Muscle layer of duodenum (tissue), 2 donors: ENCODE measurements at regions not wholly inside any gene's neighbourhood (a gene's known extent, or its start where the extent isn't known, plus 50 kb on each side); places are given as distances from the start of the nearest gene placed in this dataset.
"Not testable (repeated sequence)": the region's sequence is repeated elsewhere in the genome, so short reads cannot be mapped to it uniquely, and the experiment has no call there.

Source experiments
- H3K27ac ChIP-seq: one replicate; pipeline ENCODE4 v1.7.0; 2013; ENCODE audit warnings: mild to moderate bottlenecking, low read length
- H3K27me3 ChIP-seq: one replicate; pipeline ENCODE4 v1.7.0; 2013; ENCODE audit warnings: low read depth, mild to moderate bottlenecking, control low read depth, low read length
- H3K36me3 ChIP-seq, 2 donors: one replicate each; pipeline ENCODE4 v1.7.0; 2013; ENCODE audit warnings: low read length in 2 of 2, control low read depth in 1 of 2, mild to moderate bottlenecking in 1 of 2; ENCODE audit not compliant: insufficient read depth in 2 of 2, control insufficient read depth in 1 of 2
- H3K4me1 ChIP-seq, 2 donors: one replicate each; pipeline ENCODE4 v1.7.0; 2013; ENCODE audit warnings: low read length in 2 of 2, mild to moderate bottlenecking in 2 of 2, control low read depth in 1 of 2, moderate library complexity in 1 of 2; ENCODE audit not compliant: insufficient read depth in 2 of 2, control insufficient read depth in 1 of 2
- H3K4me3 ChIP-seq, 2 donors: one replicate each; pipeline ENCODE4 v1.7.0; 2013; ENCODE audit warnings: low read length in 2 of 2, low read depth in 1 of 2, mild to moderate bottlenecking in 1 of 2
- H3K9me3 ChIP-seq, 2 donors: one replicate each; pipeline ENCODE4 v1.7.0; 2013; ENCODE audit warnings: low read length in 2 of 2, control low read depth in 1 of 2, mild to moderate bottlenecking in 1 of 2; ENCODE audit not compliant: control insufficient read depth in 1 of 2
- donor health status: healthy.

GRCh38 chr2:149871091-149871885 lies 283.7 kb upstream of the MMADHC start:
- Histone ChIP-seq H3K9me3 (peaks cover 0 to 6% of the 10 kb centered on the region in 2 donors), H3K4me1 (no peaks in the 10 kb centered on the region), H3K27me3 (no peaks in the 10 kb centered on the region), H3K36me3 (no peaks in the 10 kb centered on the region), H3K4me3 (no peak overlapping the region), H3K27ac (no peak overlapping the region)

- Histone ChIP-seq H3K36me3 (no peaks in the 10 kb centered on the region), H3K27ac (no peak overlapping the region), H3K4me3 (no peak overlapping the region), H3K27me3 (no peaks in the 10 kb centered on the region), H3K4me1 (peaks cover 0 to 1% of the 10 kb centered on the region in 2 donors), H3K9me3 (peaks cover 0 to 6% of the 10 kb centered on the region in 2 donors)
These were observed 275.7 kb upstream of the MMADHC start for GRCh38 chr2:149863227-149863626.

DNA sequence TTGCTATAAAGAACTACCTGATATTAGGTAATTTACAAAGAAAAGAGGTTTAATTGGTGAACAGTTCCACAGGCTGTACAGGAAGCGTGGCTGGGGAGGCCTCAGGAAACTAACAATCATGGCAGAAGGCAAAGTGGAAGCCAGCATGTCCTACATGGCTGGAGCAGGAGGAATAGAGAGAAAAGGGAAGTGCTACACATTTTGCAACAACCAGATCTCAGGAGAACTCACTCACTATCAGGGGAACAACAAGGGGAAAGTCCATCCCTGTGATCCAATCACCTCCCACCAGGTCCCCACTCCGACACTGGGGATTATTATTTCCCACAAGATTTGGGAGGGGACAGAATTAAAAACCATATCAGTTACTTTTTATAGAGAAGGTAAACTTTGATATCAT lies 273.5 kb upstream of the MMADHC start:
- peaks cover 0 to 3% of the 10 kb centered on the region in 2 donors for H3K4me1 ChIP-seq
- H3K27ac ChIP-seq = no peak overlapping the region
- no peak overlapping the region for H3K4me3 ChIP-seq
- H3K36me3 ChIP-seq = no peaks in the 10 kb centered on the region
- peaks cover 0 to 6% of the 10 kb centered on the region in 2 donors for H3K9me3 ChIP-seq
- H3K27me3 ChIP-seq = no peaks in the 10 kb centered on the region

GRCh38 chr2:149860276-149860921 lies 272.8 kb upstream of the MMADHC start:
- Histone ChIP-seq H3K36me3 (no peaks in the 10 kb centered on the region), H3K27ac (no peak overlapping the region), H3K4me1 (peaks cover 0 to 3% of the 10 kb centered on the region in 2 donors), H3K27me3 (no peaks in the 10 kb centered on the region), H3K4me3 (no peak overlapping the region), H3K9me3 (peaks cover 0 to 6% of the 10 kb centered on the region in 2 donors)

DNA sequence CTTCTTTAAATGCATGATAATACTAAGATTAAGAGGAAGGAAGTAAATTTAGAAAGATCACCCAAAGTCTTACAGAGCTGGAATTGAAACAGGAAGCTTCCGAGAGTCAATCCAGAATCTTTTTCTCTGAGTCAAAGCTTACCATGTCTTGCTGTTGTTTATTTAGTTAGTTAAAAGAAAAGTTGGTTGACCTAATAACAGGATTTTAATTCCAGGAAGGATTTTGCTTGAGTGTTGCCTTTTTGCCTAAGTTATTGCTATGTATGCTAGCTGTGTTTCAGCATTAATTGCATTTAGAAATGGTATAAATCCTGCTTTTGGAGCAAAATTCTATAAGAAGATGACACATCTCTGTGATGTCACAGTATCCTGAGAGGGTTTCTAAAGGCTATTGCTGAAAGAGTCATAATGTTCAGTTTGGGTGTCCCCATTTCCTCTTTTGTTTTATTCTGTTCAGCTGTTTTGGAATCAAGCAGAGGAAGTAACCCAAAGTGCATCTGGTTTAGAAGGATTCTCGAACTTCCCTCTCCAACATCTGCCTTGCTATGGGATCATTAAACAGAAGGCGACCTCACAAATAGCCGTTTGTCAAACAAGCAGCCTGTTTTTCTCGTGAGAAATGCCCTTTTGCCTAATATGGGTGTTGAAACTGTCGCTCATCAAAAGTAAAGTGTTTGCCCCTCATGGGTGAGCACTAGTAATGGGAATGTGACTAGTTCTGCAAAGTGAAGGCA lies 271.5 kb upstream of the MMADHC start:
- H3K27me3 ChIP-seq = no peaks in the 10 kb centered on the region
- peaks cover 0 to 6% of the 10 kb centered on the region in 2 donors for H3K9me3 ChIP-seq
- H3K4me3 ChIP-seq = no peak overlapping the region
- H3K27ac ChIP-seq = peak overlapping the region; percentile 2
- H3K4me1 ChIP-seq = peaks cover 0 to 3% of the 10 kb centered on the region in 2 donors
- H3K36me3 ChIP-seq = no peaks in the 10 kb centered on the region

GRCh38 chr2:149858216-149858615 lies 270.6 kb upstream of the MMADHC start:
- H3K36me3 ChIP-seq = no peaks in the 10 kb centered on the region
- H3K4me3 ChIP-seq = no peak overlapping the region
- no peaks in the 10 kb centered on the region for H3K27me3 ChIP-seq
- no peak overlapping the region for H3K27ac ChIP-seq
- peaks cover 0 to 3% of the 10 kb centered on the region in 2 donors for H3K9me3 ChIP-seq
- H3K4me1 ChIP-seq = peaks cover 0 to 3% of the 10 kb centered on the region in 2 donors

DNA sequence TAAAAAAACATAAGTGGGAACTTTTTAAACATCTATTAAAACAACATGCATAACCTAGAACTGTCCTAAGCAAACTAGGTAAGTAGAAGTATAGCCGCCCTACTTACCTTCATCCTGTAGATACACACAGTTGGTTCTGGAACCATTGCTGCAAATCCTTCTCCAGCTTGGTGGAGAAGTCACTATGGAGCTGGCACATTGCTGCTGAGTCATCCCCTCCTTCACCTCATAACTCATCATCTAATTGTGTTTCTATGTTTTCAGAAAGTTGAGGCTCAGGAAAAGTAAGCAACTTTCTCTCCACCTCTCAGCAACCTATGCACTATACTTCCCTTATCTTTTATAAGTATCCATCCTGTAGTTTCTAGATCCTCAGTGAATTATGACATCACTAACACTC lies 269.8 kb upstream of the MMADHC start:
- no peaks in the 10 kb centered on the region for H3K36me3 ChIP-seq
- no peaks in the 10 kb centered on the region for H3K9me3 ChIP-seq
- H3K4me3 ChIP-seq = no peak overlapping the region
- peaks cover 0 to 3% of the 10 kb centered on the region in 2 donors for H3K4me1 ChIP-seq
- no peaks in the 10 kb centered on the region for H3K27me3 ChIP-seq
- H3K27ac ChIP-seq = no peak overlapping the region

DNA sequence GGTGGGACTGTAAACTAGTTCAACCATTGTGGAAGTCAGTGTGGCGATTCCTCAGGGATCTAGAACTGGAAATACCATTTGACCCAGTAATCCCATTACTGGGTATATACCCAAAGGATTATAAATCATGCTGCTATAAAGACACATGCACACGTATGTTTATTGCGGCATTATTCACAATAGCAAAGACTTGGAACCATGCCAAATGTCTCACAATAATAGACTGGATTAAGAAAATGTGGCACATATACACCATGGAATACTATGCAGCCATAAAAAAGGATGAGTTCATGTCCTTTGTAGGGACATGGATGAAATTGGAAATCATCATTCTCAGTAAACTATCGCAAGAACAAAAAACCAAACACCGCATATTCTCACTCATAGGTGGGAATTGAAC lies 268.3 kb upstream of the MMADHC start:
- not testable (repeated sequence) for H3K27me3 ChIP-seq, H3K36me3 ChIP-seq, H3K9me3 ChIP-seq, H3K4me3 ChIP-seq, H3K27ac ChIP-seq, H3K4me1 ChIP-seq

DNA sequence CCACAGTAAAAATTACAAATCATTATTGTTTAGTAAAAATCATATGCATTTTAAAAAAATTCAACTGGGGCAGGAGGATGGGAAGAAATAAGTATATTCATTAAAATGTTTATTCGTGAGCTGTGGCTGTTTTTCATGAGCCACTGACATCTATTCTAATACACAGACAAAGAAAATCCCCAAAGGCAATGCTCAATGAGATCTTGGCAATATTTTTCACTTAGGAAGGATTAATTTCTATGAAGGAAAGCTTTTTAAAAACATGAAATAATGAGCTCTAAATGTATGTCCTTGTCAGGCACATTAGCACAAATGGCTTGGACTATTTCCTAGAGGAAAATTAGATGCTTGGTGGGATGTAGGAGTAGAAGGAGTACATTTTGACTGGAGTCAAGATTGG lies 262.0 kb upstream of the MMADHC start:
- Histone ChIP-seq H3K27ac (no peak overlapping the region), H3K9me3 (peaks cover 0 to 5% of the 10 kb centered on the region in 2 donors), H3K27me3 (no peaks in the 10 kb centered on the region), H3K4me3 (no peak overlapping the region), H3K4me1 (no peaks in the 10 kb centered on the region), H3K36me3 (no peaks in the 10 kb centered on the region)

DNA sequence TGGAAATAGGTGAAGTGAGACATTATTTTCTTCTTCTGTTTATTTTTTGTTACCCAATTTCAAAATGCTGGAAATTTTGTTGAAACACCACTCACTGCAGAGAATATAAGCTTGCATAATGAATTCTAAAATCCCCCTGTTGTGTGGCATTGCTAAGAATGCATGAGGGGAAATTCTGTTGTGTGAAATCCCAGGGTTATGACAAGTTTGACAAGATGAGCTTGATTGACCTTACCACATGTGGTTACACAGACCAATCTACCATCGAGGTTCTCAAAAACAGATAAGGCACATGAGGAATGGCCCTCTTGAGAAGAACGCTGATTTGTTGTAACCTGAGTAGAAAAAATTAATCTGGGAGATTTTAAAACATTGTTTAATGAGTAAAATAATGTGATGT lies 261.6 kb upstream of the MMADHC start:
- H3K4me1 ChIP-seq = no peaks in the 10 kb centered on the region
- H3K27me3 ChIP-seq = no peaks in the 10 kb centered on the region
- no peaks in the 10 kb centered on the region for H3K36me3 ChIP-seq
- no peak overlapping the region for H3K4me3 ChIP-seq
- no peak overlapping the region for H3K27ac ChIP-seq
- peaks cover 0 to 5% of the 10 kb centered on the region in 2 donors for H3K9me3 ChIP-seq

DNA sequence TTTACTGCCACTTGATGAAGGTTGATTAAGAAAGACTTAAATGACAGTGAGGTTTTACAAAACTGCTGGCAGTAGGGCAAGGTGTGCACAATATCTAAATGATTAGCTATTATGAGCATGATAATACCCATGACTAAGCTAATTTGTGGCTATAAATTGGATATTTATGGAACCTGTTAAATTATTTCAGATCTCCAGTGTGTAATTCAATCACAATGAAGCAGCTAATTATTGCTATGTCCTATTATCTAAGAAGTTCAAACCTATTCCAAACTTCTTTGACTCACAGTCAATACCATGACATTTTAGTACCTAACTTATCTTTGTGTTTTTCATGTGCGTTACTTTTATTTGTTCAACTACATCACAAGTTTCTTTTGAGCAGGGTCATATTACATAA lies 253.8 kb upstream of the MMADHC start:
- no peak overlapping the region for H3K4me3 ChIP-seq
- H3K27ac ChIP-seq = no peak overlapping the region
- no peaks in the 10 kb centered on the region for H3K4me1 ChIP-seq
- no peaks in the 10 kb centered on the region for H3K36me3 ChIP-seq
- H3K9me3 ChIP-seq = no peaks in the 10 kb centered on the region
- no peaks in the 10 kb centered on the region for H3K27me3 ChIP-seq
